Lower leg skin (tissue), 4 donors: ENCODE measurements at regions not wholly inside any gene's neighbourhood (a gene's known extent, or its start where the extent isn't known, plus 50 kb on each side); places are given as distances from the start of the nearest gene placed in this dataset.

Experiments used
- DNase-seq, 2 donors: peaks; one replicate each; pipeline ENCODE4 v3.0.0-alpha.2; 2019; ENCODE audit warnings: low spot score in 2 of 2
- H3K4me3 ChIP-seq: fragments of 200-600 bp; sonication (generic); 2 replicates; pipeline ENCODE4 v1.5.1; 2017; ENCODE audit warnings: mild to moderate bottlenecking, low read depth; ENCODE audit not compliant: poor library complexity, severe bottlenecking
- POLR2A ChIP-seq, 2 donors: fragments of 450-650 bp; IDR thresholded peaks; one replicate each; pipeline ENCODE4 v1.6.1; 2016 to 2017; ENCODE audit warnings: antibody characterized with exemption in 2 of 2, mild to moderate bottlenecking in 1 of 2, moderate library complexity in 1 of 2
- WGBS, 2 donors: methylation state at CpG; one replicate each; pipeline ENCODE4 v1.1.5; 2018; 5-methylcytosine and 5-hydroxymethylcytosine counted together
- intact Hi-C: fragments of 100-400 bp; cut with DNase I; formaldehyde crosslinking; loops from one replicate; pipeline ENCODE4 v1.15.0; 2023; ENCODE audit warnings: low total_unique reads
- TF ChIP-seq, protein P1 (sequence below), 3 donors: fragments of 450-650 bp; IDR thresholded peaks; one replicate each; pipeline ENCODE4 v1.5.1; 2016; ENCODE audit warnings: antibody characterized with exemption in 3 of 3, mild to moderate bottlenecking in 3 of 3, moderate library complexity in 2 of 3

- no peak overlapping the region for H3K4me3 ChIP-seq
- TF ChIP-seq, protein P1, sequence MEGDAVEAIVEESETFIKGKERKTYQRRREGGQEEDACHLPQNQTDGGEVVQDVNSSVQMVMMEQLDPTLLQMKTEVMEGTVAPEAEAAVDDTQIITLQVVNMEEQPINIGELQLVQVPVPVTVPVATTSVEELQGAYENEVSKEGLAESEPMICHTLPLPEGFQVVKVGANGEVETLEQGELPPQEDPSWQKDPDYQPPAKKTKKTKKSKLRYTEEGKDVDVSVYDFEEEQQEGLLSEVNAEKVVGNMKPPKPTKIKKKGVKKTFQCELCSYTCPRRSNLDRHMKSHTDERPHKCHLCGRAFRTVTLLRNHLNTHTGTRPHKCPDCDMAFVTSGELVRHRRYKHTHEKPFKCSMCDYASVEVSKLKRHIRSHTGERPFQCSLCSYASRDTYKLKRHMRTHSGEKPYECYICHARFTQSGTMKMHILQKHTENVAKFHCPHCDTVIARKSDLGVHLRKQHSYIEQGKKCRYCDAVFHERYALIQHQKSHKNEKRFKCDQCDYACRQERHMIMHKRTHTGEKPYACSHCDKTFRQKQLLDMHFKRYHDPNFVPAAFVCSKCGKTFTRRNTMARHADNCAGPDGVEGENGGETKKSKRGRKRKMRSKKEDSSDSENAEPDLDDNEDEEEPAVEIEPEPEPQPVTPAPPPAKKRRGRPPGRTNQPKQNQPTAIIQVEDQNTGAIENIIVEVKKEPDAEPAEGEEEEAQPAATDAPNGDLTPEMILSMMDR (IDR thresholded peaks at IDR 0.05) = no peak
- no peak for TF ChIP-seq POLR2A (IDR thresholded peaks at IDR 0.05)
- intact Hi-C loops = no loop called here
- DNase-seq = no peak
These were observed 532.4 kb downstream of the ANXA1 start for GRCh38 chr9:73683862-73684591.

- intact Hi-C loops = no loop called here
- H3K4me3 ChIP-seq = no peak overlapping the region
- no peak for DNase-seq
- TF ChIP-seq POLR2A (IDR thresholded peaks at IDR 0.05) = no peak
- TF ChIP-seq, protein P1 (IDR thresholded peaks at IDR 0.05) = no peak
- 64 to 74% methylated on average over 3 of the region's 3 CpGs for WGBS, 2 donors
These were observed 532.9 kb downstream of the ANXA1 start for GRCh38 chr9:73684601-73685000.

GRCh38 chr9:73685786-73686185 lies 534.1 kb downstream of the ANXA1 start:
- no peak overlapping the region for H3K4me3 ChIP-seq

GRCh38 chr9:73689051-73689870 lies 537.6 kb downstream of the ANXA1 start:
- TF ChIP-seq POLR2A (IDR thresholded peaks at IDR 0.05) = no peak
- TF ChIP-seq, protein P1 (IDR thresholded peaks at IDR 0.05) = no peak
- intact Hi-C loops = no loop called here
- WGBS, 2 donors = 48 to 53% methylated on average over 5 of the region's 5 CpGs
- no peak for DNase-seq
- H3K4me3 ChIP-seq = no peak overlapping the region

More at GRCh38 chr9:73685786-73686185, 534.1 kb downstream of the ANXA1 start:
- WGBS, 2 donors = 81 to 85% methylated on average over 3 of the region's 3 CpGs
- DNase-seq = no peak
- TF ChIP-seq, protein P1 (IDR thresholded peaks at IDR 0.05) = no peak
- TF ChIP-seq POLR2A (IDR thresholded peaks at IDR 0.05) = no peak
- intact Hi-C loops = no loop called here

- 23 to 41% methylated on average over 1 of the region's 1 CpG for WGBS, 2 donors
- H3K4me3 ChIP-seq = no peak overlapping the region
- intact Hi-C loops = no loop called here
- no peak for DNase-seq
- TF ChIP-seq, protein P1 (IDR thresholded peaks at IDR 0.05) = no peak
- no peak for TF ChIP-seq POLR2A (IDR thresholded peaks at IDR 0.05)
These were observed 549.9 kb downstream of the ANXA1 start for GRCh38 chr9:73701415-73702057.
